ENCODE measurements at regions not wholly inside any gene's neighbourhood (a gene's known extent, or its start where the extent isn't known, plus 50 kb on each side); places are given as distances from the start of the nearest gene placed in this dataset.

DNA sequence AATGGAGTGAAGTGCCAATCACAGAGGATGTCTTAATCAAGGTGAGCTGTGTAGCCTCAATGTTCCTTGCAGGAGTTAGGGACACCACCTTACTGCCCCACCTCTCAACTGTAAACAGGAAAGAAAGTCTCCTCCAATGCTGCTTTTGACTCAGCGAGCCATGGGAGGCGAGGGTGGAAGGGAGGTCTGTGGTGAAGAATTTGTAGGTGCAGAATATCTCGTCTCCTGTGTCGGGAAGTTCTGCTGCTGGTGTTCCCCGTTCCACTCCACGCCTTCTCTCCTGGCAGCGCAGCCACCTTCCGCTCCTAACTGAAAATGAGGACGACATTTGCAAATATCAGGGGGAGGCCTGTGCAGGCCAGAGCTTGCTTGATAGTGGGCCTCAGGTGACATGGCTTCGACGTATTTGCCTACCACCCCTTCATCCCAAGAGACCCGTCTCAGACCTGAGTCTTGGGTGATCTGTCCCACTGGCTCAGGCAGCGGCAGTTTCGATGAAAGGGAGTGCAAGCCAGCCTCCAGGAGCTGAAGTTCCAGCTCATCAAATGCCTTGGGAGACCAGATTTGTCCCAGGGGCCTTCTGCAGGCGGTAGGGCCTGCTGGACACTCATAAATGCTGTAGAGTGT lies 368.3 kb upstream of the C1orf174 start:
- dilution Hi-C loops (cut with MboI; ENCODE audit: extremely low pct_ligation_motif_present, low sequenced_read_pairs) (no loop called here), intact Hi-C loops (cut with micrococcal nuclease) (no loop called here)
- BruUV-seq (replicated peaks) = no TSS peak
- Histone ChIP-seq H3K4me3 (replicated peaks in 1 of 3; ENCODE audit: insufficient read depth in 1 of 3, low read depth in 1 of 3, low read length in 3 of 3) (no peak overlapping the region), H3K27ac (ENCODE audit: insufficient read depth, low read depth, low read length) (no peak overlapping the region), H2AFZ (ENCODE audit: low read depth, low read length) (no peak overlapping the region), H3K79me2 (ENCODE audit: control insufficient read depth, insufficient read depth, low read length) (no peaks in the 10 kb centered on the region), H4K20me1 (replicated peaks; ENCODE audit: control insufficient read depth, extremely low read depth, insufficient read depth, low read length) (no peaks in the 10 kb centered on the region), H3K9me3 (replicated peaks; ENCODE audit: control insufficient read depth, insufficient read depth, low read length) (peaks cover 3% of the 10 kb centered on the region), H3K36me3 (ENCODE audit: control insufficient read depth in 2 of 2, extremely low read depth in 1 of 2, insufficient read depth in 2 of 2, low read length in 2 of 2) (no peaks in the 10 kb centered on the region), H3K27me3 (ENCODE audit: control insufficient read depth in 2 of 2, insufficient read depth in 2 of 2, low read length in 2 of 2) (no peaks in the 10 kb centered on the region), H3K4me1 (ENCODE audit: control insufficient read depth, extremely low read depth, insufficient read depth, low read length) (no peaks in the 10 kb centered on the region), H3K4me2 (ENCODE audit: insufficient read depth, low read length) (no peak overlapping the region), H3K9me1 (replicated peaks; ENCODE audit: control insufficient read depth, extremely low read depth, insufficient read depth, low read length) (no peaks in the 10 kb centered on the region), H3K9ac (replicated peaks; ENCODE audit: extremely low read depth, insufficient read depth, low read length) (no peak overlapping the region)
- CTCF ChIA-PET = no interaction called here
- TF ChIP-seq GATA2 (IDR thresholded peaks at IDR 0.05; ENCODE audit: insufficient read depth, insufficient read length, low read depth, low read length) (no peak), MYC (IDR thresholded peaks at IDR 0.05; ENCODE audit: low read depth, low read length) (no peak), FOS (IDR thresholded peaks at IDR 0.05; ENCODE audit: borderline replicate concordance, insufficient read depth, low read length) (no peak), POLR2AphosphoS5 (IDR thresholded peaks at IDR 0.05; ENCODE audit: insufficient read depth, low read depth, low read length) (no peak), JUN (IDR thresholded peaks at IDR 0.05; ENCODE audit: borderline replicate concordance, insufficient read depth, insufficient read length, low read depth) (no peak), POLR2A (IDR thresholded peaks at IDR 0.05; ENCODE audit: low read depth, low read length) (no peak), EZH2 (IDR thresholded peaks at IDR 0.05; ENCODE audit: borderline replicate concordance, low read depth, low read length, severe bottlenecking) (no peak)
- TF ChIP-seq, protein P1, sequence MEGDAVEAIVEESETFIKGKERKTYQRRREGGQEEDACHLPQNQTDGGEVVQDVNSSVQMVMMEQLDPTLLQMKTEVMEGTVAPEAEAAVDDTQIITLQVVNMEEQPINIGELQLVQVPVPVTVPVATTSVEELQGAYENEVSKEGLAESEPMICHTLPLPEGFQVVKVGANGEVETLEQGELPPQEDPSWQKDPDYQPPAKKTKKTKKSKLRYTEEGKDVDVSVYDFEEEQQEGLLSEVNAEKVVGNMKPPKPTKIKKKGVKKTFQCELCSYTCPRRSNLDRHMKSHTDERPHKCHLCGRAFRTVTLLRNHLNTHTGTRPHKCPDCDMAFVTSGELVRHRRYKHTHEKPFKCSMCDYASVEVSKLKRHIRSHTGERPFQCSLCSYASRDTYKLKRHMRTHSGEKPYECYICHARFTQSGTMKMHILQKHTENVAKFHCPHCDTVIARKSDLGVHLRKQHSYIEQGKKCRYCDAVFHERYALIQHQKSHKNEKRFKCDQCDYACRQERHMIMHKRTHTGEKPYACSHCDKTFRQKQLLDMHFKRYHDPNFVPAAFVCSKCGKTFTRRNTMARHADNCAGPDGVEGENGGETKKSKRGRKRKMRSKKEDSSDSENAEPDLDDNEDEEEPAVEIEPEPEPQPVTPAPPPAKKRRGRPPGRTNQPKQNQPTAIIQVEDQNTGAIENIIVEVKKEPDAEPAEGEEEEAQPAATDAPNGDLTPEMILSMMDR (IDR thresholded peaks at IDR 0.05; ENCODE audit: extremely low read depth in 1 of 2, insufficient read depth in 1 of 2, low read depth in 1 of 2, low read length in 2 of 2) = no peak
- TF ChIP-seq, protein P2, sequence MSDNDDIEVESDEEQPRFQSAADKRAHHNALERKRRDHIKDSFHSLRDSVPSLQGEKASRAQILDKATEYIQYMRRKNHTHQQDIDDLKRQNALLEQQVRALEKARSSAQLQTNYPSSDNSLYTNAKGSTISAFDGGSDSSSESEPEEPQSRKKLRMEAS (IDR thresholded peaks at IDR 0.05; ENCODE audit: insufficient read depth, insufficient read length) = no peak
- FAIRE-seq (no peak), DNase-seq (ENCODE audit: low read depth, low spot score) (no peak)
- POLR2A ChIA-PET = no interaction called here
